Retina (tissue), 1 donor: ENCODE measurements at regions not wholly inside any gene's neighbourhood (a gene's known extent, or its start where the extent isn't known, plus 50 kb on each side); places are given as distances from the start of the nearest gene placed in this dataset.
A peak's percentile ranks its signal among the peaks of the same experiment; 100 is the strongest.

ENCODE experiments used
- DNase-seq: peaks from one replicate; pipeline ENCODE4 v3.0.0-alpha.2; 2016

DNA sequence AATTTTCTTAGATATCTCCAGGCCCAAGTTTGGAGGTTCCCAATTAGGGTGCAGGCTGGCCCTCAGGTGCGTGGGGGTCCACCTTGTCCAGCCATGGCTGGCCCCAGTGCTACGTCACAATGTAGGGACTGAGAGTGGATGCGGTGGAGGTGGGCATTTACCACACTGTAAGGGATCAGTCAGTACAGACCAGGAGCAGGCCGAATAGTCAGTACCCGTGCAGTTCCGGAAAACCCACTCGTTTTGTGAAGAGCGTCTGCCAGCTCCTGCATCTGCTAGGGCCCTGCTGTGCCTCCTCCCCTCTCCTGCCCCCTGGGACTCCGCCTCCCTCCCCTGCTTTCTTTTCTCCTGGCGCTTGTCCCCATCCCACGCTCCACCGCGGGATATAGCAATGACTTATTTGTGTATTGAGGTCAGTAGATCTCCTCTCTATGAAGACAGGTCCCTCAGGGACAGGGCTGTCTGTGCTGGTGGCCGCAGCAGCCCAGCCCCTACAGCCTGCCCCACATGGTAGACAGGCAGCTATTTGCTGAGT, 50.4 kb upstream of the SEPTIN5 start:
- peak; percentile 77 for DNase-seq

GRCh38 chr22:19664406-19664805, 49.9 kb upstream of the SEPTIN5 start:
- no peak for DNase-seq
